ENCODE measurements at regions not wholly inside any gene's neighbourhood (a gene's known extent, or its start where the extent isn't known, plus 50 kb on each side); places are given as distances from the start of the nearest gene placed in this dataset.

- H3K9ac ChIP-seq (replicated peaks; ENCODE audit: extremely low read depth, insufficient read depth, low read length), result no peak overlapping the region
- CTCF ChIA-PET, result interaction anchor here (1.8 kb wide), 1 partner anchor 46 kb away, joined by 3 read pairs; no protein-coding TSS in a partner anchor
- H3K79me2 ChIP-seq (ENCODE audit: control insufficient read depth, insufficient read depth, low read length), result no peaks in the 10 kb centered on the region
- BruUV-seq (replicated peaks), result no TSS peak
- no peaks in the 10 kb centered on the region for H3K9me3 ChIP-seq (replicated peaks; ENCODE audit: control insufficient read depth, insufficient read depth, low read length)
- no peaks in the 10 kb centered on the region for H3K4me1 ChIP-seq (ENCODE audit: control insufficient read depth, extremely low read depth, insufficient read depth, low read length)
- no peaks in the 10 kb centered on the region for H4K20me1 ChIP-seq (replicated peaks; ENCODE audit: control insufficient read depth, extremely low read depth, insufficient read depth, low read length)
- no peaks in the 10 kb centered on the region for H3K36me3 ChIP-seq (ENCODE audit: control insufficient read depth in 2 of 2, extremely low read depth in 1 of 2, insufficient read depth in 2 of 2, low read length in 2 of 2)
- dilution Hi-C loops (cut with MboI; ENCODE audit: extremely low pct_ligation_motif_present, low sequenced_read_pairs) (no loop called here), intact Hi-C loops (cut with micrococcal nuclease) (no loop called here)
- peaks cover 6 to 15% of the 10 kb centered on the region in 2 experiments for H3K27me3 ChIP-seq (ENCODE audit: control insufficient read depth in 2 of 2, insufficient read depth in 2 of 2, low read length in 2 of 2)
- no peak overlapping the region for H3K27ac ChIP-seq (ENCODE audit: insufficient read depth, low read depth, low read length)
- no peak overlapping the region for H2AFZ ChIP-seq (ENCODE audit: low read depth, low read length)
- H3K9me1 ChIP-seq (replicated peaks; ENCODE audit: control insufficient read depth, extremely low read depth, insufficient read depth, low read length), result no peaks in the 10 kb centered on the region
- DNase-seq (ENCODE audit: low read depth, low spot score) (peak; percentile 70), FAIRE-seq (no peak)
- TF ChIP-seq POLR2A (IDR thresholded peaks at IDR 0.05; ENCODE audit: low read depth, low read length), result no peak
- TF ChIP-seq FOS (IDR thresholded peaks at IDR 0.05; ENCODE audit: borderline replicate concordance, insufficient read depth, low read length), result no peak
- TF ChIP-seq CTCF (IDR thresholded peaks at IDR 0.05; ENCODE audit: extremely low read depth in 1 of 2, insufficient read depth in 1 of 2, low read depth in 1 of 2, low read length in 2 of 2), result no peak
- no peak for TF ChIP-seq MAX (IDR thresholded peaks at IDR 0.05; ENCODE audit: insufficient read depth, insufficient read length)
- TF ChIP-seq MYC (IDR thresholded peaks at IDR 0.05; ENCODE audit: low read depth, low read length), result no peak
- no peak for TF ChIP-seq JUN (IDR thresholded peaks at IDR 0.05; ENCODE audit: borderline replicate concordance, insufficient read depth, insufficient read length, low read depth)
- TF ChIP-seq EZH2 (IDR thresholded peaks at IDR 0.05; ENCODE audit: borderline replicate concordance, low read depth, low read length, severe bottlenecking), result no peak
- TF ChIP-seq POLR2AphosphoS5 (IDR thresholded peaks at IDR 0.05; ENCODE audit: insufficient read depth, low read depth, low read length), result no peak
- TF ChIP-seq GATA2 (IDR thresholded peaks at IDR 0.05; ENCODE audit: insufficient read depth, insufficient read length, low read depth, low read length), result no peak
- no peak overlapping the region for H3K4me2 ChIP-seq (ENCODE audit: insufficient read depth, low read length)
- POLR2A ChIA-PET, result no interaction called here
- no peak overlapping the region for H3K4me3 ChIP-seq (replicated peaks in 1 of 3; ENCODE audit: insufficient read depth in 1 of 3, low read depth in 1 of 3, low read length in 3 of 3)
Observed at GRCh38 chr7:131735101-131735500, 178.7 kb upstream of the PODXL start.
